ENCODE measurements at regions not wholly inside any gene's neighbourhood (a gene's known extent, or its start where the extent isn't known, plus 50 kb on each side); places are given as distances from the start of the nearest gene placed in this dataset.

DNA sequence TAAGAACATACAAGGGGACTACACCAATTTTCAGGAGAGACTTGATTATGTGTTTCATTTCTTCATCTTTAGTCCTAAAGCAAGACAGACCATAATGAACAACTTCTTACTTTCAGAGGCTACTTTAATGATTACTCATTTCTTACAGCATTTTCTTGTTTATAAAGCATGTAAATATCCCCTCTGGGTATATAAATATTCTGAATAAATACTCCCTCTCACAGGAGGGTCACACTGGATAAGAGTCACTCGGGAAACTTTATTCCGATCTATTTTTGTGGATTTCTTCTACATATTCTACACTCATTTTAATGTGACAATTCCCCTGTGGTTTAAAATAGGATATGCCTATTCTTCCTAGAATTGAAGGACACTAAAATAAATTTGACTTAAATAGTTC lies 228.9 kb upstream of the RPS6KA3 start:
- no peaks in the 10 kb centered on the region for H4K20me1 ChIP-seq (ENCODE audit: insufficient read depth, low read depth, low read length)
- no peaks in the 10 kb centered on the region for H3K4me1 ChIP-seq (ENCODE audit: low read length)
- no peaks in the 10 kb centered on the region for H3K27me3 ChIP-seq (ENCODE audit: low read length)
- H3K9me3 ChIP-seq (ENCODE audit: low read length), result no peaks in the 10 kb centered on the region
- H3K9me2 ChIP-seq (replicated peaks; ENCODE audit: insufficient read depth, low read length), result no peaks in the 10 kb centered on the region
- DNase-seq, result no peak
- no peak overlapping the region for H3K9ac ChIP-seq (ENCODE audit: low read length)
- H3K79me2 ChIP-seq (ENCODE audit: low read length), result no peaks in the 10 kb centered on the region
- H3K4me3 ChIP-seq (ENCODE audit: low read length), result no peak overlapping the region
- no peak overlapping the region for H2AFZ ChIP-seq (ENCODE audit: low read length)
- no peak overlapping the region for H3K27ac ChIP-seq (ENCODE audit: low read length)
- no peak overlapping the region for H3K4me2 ChIP-seq (ENCODE audit: low read depth, low read length, poor library complexity, severe bottlenecking)
- H3K36me3 ChIP-seq (ENCODE audit: insufficient read depth, low read length), result no peaks in the 10 kb centered on the region

GRCh38 chrX:20488473-20488872 lies 221.8 kb upstream of the RPS6KA3 start:
- Histone ChIP-seq H3K4me2 (ENCODE audit: low read depth, low read length, poor library complexity, severe bottlenecking) (no peak overlapping the region), H4K20me1 (ENCODE audit: insufficient read depth, low read depth, low read length) (no peaks in the 10 kb centered on the region), H3K4me1 (ENCODE audit: low read length) (no peaks in the 10 kb centered on the region), H3K27ac (ENCODE audit: low read length) (no peak overlapping the region), H3K36me3 (ENCODE audit: insufficient read depth, low read length) (no peaks in the 10 kb centered on the region), H3K79me2 (ENCODE audit: low read length) (no peaks in the 10 kb centered on the region), H3K9me2 (replicated peaks; ENCODE audit: insufficient read depth, low read length) (no peaks in the 10 kb centered on the region), H3K9me3 (ENCODE audit: low read length) (no peaks in the 10 kb centered on the region), H3K27me3 (ENCODE audit: low read length) (no peaks in the 10 kb centered on the region), H3K9ac (ENCODE audit: low read length) (no peak overlapping the region), H2AFZ (ENCODE audit: low read length) (no peak overlapping the region), H3K4me3 (ENCODE audit: low read length) (no peak overlapping the region)
- DNase-seq, result no peak

DNA sequence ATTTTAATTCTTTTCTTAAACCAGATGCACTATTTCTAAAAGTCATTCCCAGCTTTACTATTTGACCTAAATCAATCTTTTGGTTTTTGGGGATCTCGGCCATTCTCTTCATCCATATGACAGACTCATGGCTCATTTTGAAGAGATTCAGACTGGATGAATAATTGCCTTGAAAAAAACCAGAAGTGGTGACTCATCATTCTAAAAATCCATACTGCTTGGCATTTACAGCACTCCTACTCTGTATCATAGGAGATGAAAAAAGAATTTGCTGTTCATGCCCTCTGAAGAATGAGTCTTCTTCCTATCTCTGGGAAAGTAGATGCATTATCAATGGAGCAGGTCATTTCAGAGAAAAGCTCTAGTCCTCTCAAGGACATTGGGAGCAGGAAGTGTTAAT lies 220.5 kb upstream of the RPS6KA3 start:
- DNase-seq, result no peak
- H3K9me3 ChIP-seq (ENCODE audit: low read length), result no peaks in the 10 kb centered on the region
- H3K4me2 ChIP-seq (ENCODE audit: low read depth, low read length, poor library complexity, severe bottlenecking), result no peak overlapping the region
- no peak overlapping the region for H3K9ac ChIP-seq (ENCODE audit: low read length)
- no peaks in the 10 kb centered on the region for H3K79me2 ChIP-seq (ENCODE audit: low read length)
- no peaks in the 10 kb centered on the region for H3K4me1 ChIP-seq (ENCODE audit: low read length)
- no peak overlapping the region for H3K27ac ChIP-seq (ENCODE audit: low read length)
- H4K20me1 ChIP-seq (ENCODE audit: insufficient read depth, low read depth, low read length), result no peaks in the 10 kb centered on the region
- H3K4me3 ChIP-seq (ENCODE audit: low read length), result no peak overlapping the region
- no peak overlapping the region for H2AFZ ChIP-seq (ENCODE audit: low read length)
- no peaks in the 10 kb centered on the region for H3K27me3 ChIP-seq (ENCODE audit: low read length)
- no peaks in the 10 kb centered on the region for H3K36me3 ChIP-seq (ENCODE audit: insufficient read depth, low read length)
- no peaks in the 10 kb centered on the region for H3K9me2 ChIP-seq (replicated peaks; ENCODE audit: insufficient read depth, low read length)

DNA sequence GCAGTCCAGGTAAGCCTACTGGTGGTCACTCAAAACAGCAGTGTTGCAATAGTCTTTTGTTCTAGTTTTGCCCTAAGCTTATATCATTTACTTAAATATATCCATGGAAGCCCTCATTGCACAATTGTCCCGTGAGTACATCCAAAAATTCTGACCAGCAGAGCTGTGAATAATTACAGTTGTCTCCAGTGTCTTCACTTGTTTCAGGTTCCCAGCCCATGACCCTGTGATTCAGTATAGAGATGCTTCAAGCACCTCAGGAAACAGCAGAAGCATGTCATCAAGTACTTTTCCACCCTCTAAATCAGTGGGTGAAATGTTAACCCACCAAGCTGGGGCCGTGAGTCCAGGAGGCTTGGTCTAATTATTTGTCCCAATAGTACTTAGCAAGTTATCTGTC lies 214.9 kb upstream of the RPS6KA3 start:
- no peaks in the 10 kb centered on the region for H4K20me1 ChIP-seq (ENCODE audit: insufficient read depth, low read depth, low read length)
- no peak overlapping the region for H3K4me2 ChIP-seq (ENCODE audit: low read depth, low read length, poor library complexity, severe bottlenecking)
- H3K4me3 ChIP-seq (ENCODE audit: low read length), result no peak overlapping the region
- no peak overlapping the region for H2AFZ ChIP-seq (ENCODE audit: low read length)
- no peaks in the 10 kb centered on the region for H3K79me2 ChIP-seq (ENCODE audit: low read length)
- no peak overlapping the region for H3K9ac ChIP-seq (ENCODE audit: low read length)
- H3K36me3 ChIP-seq (ENCODE audit: insufficient read depth, low read length), result no peaks in the 10 kb centered on the region
- no peaks in the 10 kb centered on the region for H3K27me3 ChIP-seq (ENCODE audit: low read length)
- no peaks in the 10 kb centered on the region for H3K9me2 ChIP-seq (replicated peaks; ENCODE audit: insufficient read depth, low read length)
- H3K9me3 ChIP-seq (ENCODE audit: low read length), result no peaks in the 10 kb centered on the region
- H3K4me1 ChIP-seq (ENCODE audit: low read length), result no peaks in the 10 kb centered on the region
- no peak overlapping the region for H3K27ac ChIP-seq (ENCODE audit: low read length)
- DNase-seq, result no peak

GRCh38 chrX:20479896-20480295 lies 213.2 kb upstream of the RPS6KA3 start:
- Histone ChIP-seq H3K4me1 (ENCODE audit: low read length) (no peaks in the 10 kb centered on the region), H3K4me3 (ENCODE audit: low read length) (no peak overlapping the region), H3K79me2 (ENCODE audit: low read length) (no peaks in the 10 kb centered on the region), H3K4me2 (ENCODE audit: low read depth, low read length, poor library complexity, severe bottlenecking) (no peak overlapping the region), H4K20me1 (ENCODE audit: insufficient read depth, low read depth, low read length) (no peaks in the 10 kb centered on the region), H3K36me3 (ENCODE audit: insufficient read depth, low read length) (no peaks in the 10 kb centered on the region), H2AFZ (ENCODE audit: low read length) (no peak overlapping the region), H3K27me3 (ENCODE audit: low read length) (no peaks in the 10 kb centered on the region), H3K27ac (ENCODE audit: low read length) (no peak overlapping the region), H3K9me3 (ENCODE audit: low read length) (no peaks in the 10 kb centered on the region), H3K9ac (ENCODE audit: low read length) (no peak overlapping the region), H3K9me2 (replicated peaks; ENCODE audit: insufficient read depth, low read length) (no peaks in the 10 kb centered on the region)
- no peak for DNase-seq

GRCh38 chrX:20479048-20479447 lies 212.3 kb upstream of the RPS6KA3 start:
- Histone ChIP-seq H3K27ac (ENCODE audit: low read length) (no peak overlapping the region), H2AFZ (ENCODE audit: low read length) (no peak overlapping the region), H3K79me2 (ENCODE audit: low read length) (no peaks in the 10 kb centered on the region), H3K4me2 (ENCODE audit: low read depth, low read length, poor library complexity, severe bottlenecking) (no peak overlapping the region), H4K20me1 (ENCODE audit: insufficient read depth, low read depth, low read length) (no peaks in the 10 kb centered on the region), H3K27me3 (ENCODE audit: low read length) (no peaks in the 10 kb centered on the region), H3K9ac (ENCODE audit: low read length) (no peak overlapping the region), H3K4me1 (ENCODE audit: low read length) (no peaks in the 10 kb centered on the region), H3K9me3 (ENCODE audit: low read length) (no peaks in the 10 kb centered on the region), H3K36me3 (ENCODE audit: insufficient read depth, low read length) (no peaks in the 10 kb centered on the region), H3K4me3 (ENCODE audit: low read length) (no peak overlapping the region), H3K9me2 (replicated peaks; ENCODE audit: insufficient read depth, low read length) (no peaks in the 10 kb centered on the region)
- DNase-seq, result no peak

- no peak overlapping the region for H3K4me3 ChIP-seq (ENCODE audit: low read length)
- no peaks in the 10 kb centered on the region for H3K9me2 ChIP-seq (replicated peaks; ENCODE audit: insufficient read depth, low read length)
- H3K27ac ChIP-seq (ENCODE audit: low read length), result no peak overlapping the region
- H3K79me2 ChIP-seq (ENCODE audit: low read length), result no peaks in the 10 kb centered on the region
- H2AFZ ChIP-seq (ENCODE audit: low read length), result no peak overlapping the region
- H3K9me3 ChIP-seq (ENCODE audit: low read length), result no peaks in the 10 kb centered on the region
- no peaks in the 10 kb centered on the region for H3K4me1 ChIP-seq (ENCODE audit: low read length)
- no peak for DNase-seq
- no peak overlapping the region for H3K4me2 ChIP-seq (ENCODE audit: low read depth, low read length, poor library complexity, severe bottlenecking)
- no peaks in the 10 kb centered on the region for H3K27me3 ChIP-seq (ENCODE audit: low read length)
- H4K20me1 ChIP-seq (ENCODE audit: insufficient read depth, low read depth, low read length), result no peaks in the 10 kb centered on the region
- H3K36me3 ChIP-seq (ENCODE audit: insufficient read depth, low read length), result no peaks in the 10 kb centered on the region
- no peak overlapping the region for H3K9ac ChIP-seq (ENCODE audit: low read length)
Measured at GRCh38 chrX:20477836-20478524, 211.3 kb upstream of the RPS6KA3 start.

- Histone ChIP-seq H3K9me2 (replicated peaks; ENCODE audit: insufficient read depth, low read length) (no peaks in the 10 kb centered on the region), H3K9ac (ENCODE audit: low read length) (no peak overlapping the region), H3K4me2 (ENCODE audit: low read depth, low read length, poor library complexity, severe bottlenecking) (no peak overlapping the region), H3K27me3 (ENCODE audit: low read length) (no peaks in the 10 kb centered on the region), H3K4me1 (ENCODE audit: low read length) (no peaks in the 10 kb centered on the region), H3K79me2 (ENCODE audit: low read length) (no peaks in the 10 kb centered on the region), H3K4me3 (ENCODE audit: low read length) (no peak overlapping the region), H2AFZ (ENCODE audit: low read length) (no peak overlapping the region), H4K20me1 (ENCODE audit: insufficient read depth, low read depth, low read length) (no peaks in the 10 kb centered on the region), H3K36me3 (ENCODE audit: insufficient read depth, low read length) (no peaks in the 10 kb centered on the region), H3K27ac (ENCODE audit: low read length) (no peak overlapping the region), H3K9me3 (ENCODE audit: low read length) (no peaks in the 10 kb centered on the region)
- no peak for DNase-seq
Measured at GRCh38 chrX:20477219-20477618, 210.5 kb upstream of the RPS6KA3 start.
